ENCODE measurements at regions not wholly inside any gene's neighbourhood (a gene's known extent, or its start where the extent isn't known, plus 50 kb on each side); places are given as distances from the start of the nearest gene placed in this dataset.

DNA sequence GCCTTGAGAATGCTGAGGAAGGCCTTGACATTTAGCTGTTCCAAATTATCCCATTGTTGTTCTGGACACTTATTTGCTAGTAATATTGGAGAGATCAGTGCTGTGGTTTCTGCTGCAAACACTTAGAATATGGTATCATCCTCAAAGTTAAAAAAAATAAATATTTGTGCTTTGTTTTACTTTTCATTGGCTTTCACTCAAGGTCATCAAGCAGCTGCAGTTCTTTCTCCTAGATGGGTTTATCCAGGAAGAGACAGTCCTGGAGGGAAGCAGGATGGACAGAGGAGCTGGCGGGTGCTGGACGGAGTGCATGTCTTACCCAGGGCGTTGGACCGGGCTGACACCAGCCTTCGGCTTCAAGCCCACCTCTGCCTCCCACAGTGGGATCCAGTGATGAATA is 193.6 kb downstream of the MTRR start:
- TF ChIP-seq BHLHE40 (IDR thresholded peaks at IDR 0.05; ENCODE audit: borderline replicate concordance in 1 of 2, low read depth in 2 of 2, low read length in 1 of 2) (no peak), FOS (IDR thresholded peaks at IDR 0.05; ENCODE audit: borderline replicate concordance, extremely low read depth, insufficient read length) (no peak), SP1 (IDR thresholded peaks at IDR 0.05; ENCODE audit: low read depth, low read length) (no peak), SIN3A (IDR thresholded peaks at IDR 0.05; ENCODE audit: low read depth, low read length) (no peak), EZH2 (IDR thresholded peaks at IDR 0.05; ENCODE audit: borderline replicate concordance, control insufficient read depth, low read depth, low read length) (no peak), ZNF207 (IDR thresholded peaks at IDR 0.05; ENCODE audit: borderline replicate concordance) (no peak), EP300 (IDR thresholded peaks at IDR 0.05; ENCODE audit: borderline replicate concordance in 1 of 2, control insufficient read depth in 1 of 2, low read depth in 2 of 2, low read length in 2 of 2) (no peak), TAF1 (IDR thresholded peaks at IDR 0.05; ENCODE audit: borderline replicate concordance, low read depth, low read length) (no peak)
- TF ChIP-seq, protein P1, sequence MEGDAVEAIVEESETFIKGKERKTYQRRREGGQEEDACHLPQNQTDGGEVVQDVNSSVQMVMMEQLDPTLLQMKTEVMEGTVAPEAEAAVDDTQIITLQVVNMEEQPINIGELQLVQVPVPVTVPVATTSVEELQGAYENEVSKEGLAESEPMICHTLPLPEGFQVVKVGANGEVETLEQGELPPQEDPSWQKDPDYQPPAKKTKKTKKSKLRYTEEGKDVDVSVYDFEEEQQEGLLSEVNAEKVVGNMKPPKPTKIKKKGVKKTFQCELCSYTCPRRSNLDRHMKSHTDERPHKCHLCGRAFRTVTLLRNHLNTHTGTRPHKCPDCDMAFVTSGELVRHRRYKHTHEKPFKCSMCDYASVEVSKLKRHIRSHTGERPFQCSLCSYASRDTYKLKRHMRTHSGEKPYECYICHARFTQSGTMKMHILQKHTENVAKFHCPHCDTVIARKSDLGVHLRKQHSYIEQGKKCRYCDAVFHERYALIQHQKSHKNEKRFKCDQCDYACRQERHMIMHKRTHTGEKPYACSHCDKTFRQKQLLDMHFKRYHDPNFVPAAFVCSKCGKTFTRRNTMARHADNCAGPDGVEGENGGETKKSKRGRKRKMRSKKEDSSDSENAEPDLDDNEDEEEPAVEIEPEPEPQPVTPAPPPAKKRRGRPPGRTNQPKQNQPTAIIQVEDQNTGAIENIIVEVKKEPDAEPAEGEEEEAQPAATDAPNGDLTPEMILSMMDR (IDR thresholded peaks at IDR 0.05 in 2 of 3, conservative IDR thresholded peaks at IDR 0.05 in 1 of 3; ENCODE audit: control insufficient read depth in 2 of 3, extremely low read depth in 1 of 3, insufficient read depth in 1 of 3, low read depth in 3 of 3, low read length in 3 of 3) = no peak

Measured in GM12878 (cell line).